HUES48 (cell line): ENCODE measurements at regions not wholly inside any gene's neighbourhood (a gene's known extent, or its start where the extent isn't known, plus 50 kb on each side); places are given as distances from the start of the nearest gene placed in this dataset.

ENCODE experiments used
- H3K27ac ChIP-seq: one replicate; pipeline ENCODE4 v1.7.0; 2013; ENCODE audit warnings: low read depth, low read length, inconsistent platforms
- H3K27me3 ChIP-seq: 2 replicates; pipeline ENCODE4 v1.6.1; 2013; ENCODE audit warnings: mild to moderate bottlenecking, low read length; ENCODE audit not compliant: control insufficient read depth, insufficient read depth
- H3K36me3 ChIP-seq: 2 replicates; pipeline ENCODE4 v1.6.1; 2013; ENCODE audit warnings: low read length; ENCODE audit not compliant: control insufficient read depth, insufficient read depth
- H3K4me1 ChIP-seq: 2 replicates; pipeline ENCODE4 v1.6.1; 2013; ENCODE audit warnings: mild to moderate bottlenecking, low read length; ENCODE audit not compliant: control insufficient read depth, insufficient read depth
- H3K4me3 ChIP-seq: 2 replicates; pipeline ENCODE4 v1.5.1; 2013; ENCODE audit warnings: mild to moderate bottlenecking, low read depth, low read length
- H3K9ac ChIP-seq: 2 replicates; pipeline ENCODE4 v1.6.1; 2013; ENCODE audit warnings: mild to moderate bottlenecking, low read depth, low read length, moderate library complexity
- H3K9me3 ChIP-seq: 2 replicates; pipeline ENCODE4 v1.6.1; 2013; ENCODE audit warnings: low read length; ENCODE audit not compliant: control insufficient read depth, insufficient read depth

DNA sequence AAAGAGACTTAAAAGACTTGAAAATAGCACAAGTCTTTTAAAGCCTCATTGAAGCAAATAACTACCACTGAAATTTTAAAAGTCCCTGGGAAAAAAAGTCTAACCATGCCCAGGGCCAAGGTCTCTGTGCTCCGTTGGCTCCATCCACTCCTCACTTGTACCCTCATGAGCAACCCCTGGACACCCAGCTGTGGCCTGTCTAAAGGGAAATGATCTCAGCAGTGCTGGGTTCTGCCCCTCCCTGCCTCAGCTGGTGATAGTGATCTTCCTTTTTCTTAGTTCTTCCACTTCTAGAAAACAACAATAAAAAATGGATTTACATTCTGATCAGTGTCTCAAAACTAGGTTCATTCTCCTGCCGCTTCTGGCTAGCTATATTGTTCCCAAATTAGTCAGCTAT lies 423.5 kb upstream of the ADAMTS5 start:
- no peak overlapping the region for H3K9ac ChIP-seq
- no peaks in the 10 kb centered on the region for H3K27me3 ChIP-seq
- no peaks in the 10 kb centered on the region for H3K4me1 ChIP-seq
- H3K4me3 ChIP-seq = no peak overlapping the region
- H3K9me3 ChIP-seq = no peaks in the 10 kb centered on the region
- no peaks in the 10 kb centered on the region for H3K36me3 ChIP-seq
- H3K27ac ChIP-seq = no peak overlapping the region

DNA sequence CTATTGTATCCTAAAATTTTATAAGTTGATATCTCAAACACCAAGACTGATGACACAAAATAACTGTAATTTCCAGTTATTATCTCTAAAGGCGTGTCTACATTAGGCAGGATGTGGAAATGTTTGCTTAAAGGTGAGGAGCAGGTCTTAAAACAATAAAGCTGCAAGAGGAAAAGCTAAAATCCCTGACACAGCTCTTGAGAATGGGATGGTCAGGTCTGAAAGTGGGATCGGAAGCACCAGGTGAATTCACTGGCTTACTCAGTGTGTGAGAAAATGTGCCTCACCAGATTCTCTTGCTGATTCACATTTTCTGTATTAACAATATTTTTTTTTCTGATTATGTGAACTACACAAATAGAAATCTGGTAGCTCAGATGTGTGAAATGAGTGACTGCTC lies 421.9 kb upstream of the ADAMTS5 start:
- no peaks in the 10 kb centered on the region for H3K4me1 ChIP-seq
- no peak overlapping the region for H3K4me3 ChIP-seq
- no peaks in the 10 kb centered on the region for H3K27me3 ChIP-seq

DNA sequence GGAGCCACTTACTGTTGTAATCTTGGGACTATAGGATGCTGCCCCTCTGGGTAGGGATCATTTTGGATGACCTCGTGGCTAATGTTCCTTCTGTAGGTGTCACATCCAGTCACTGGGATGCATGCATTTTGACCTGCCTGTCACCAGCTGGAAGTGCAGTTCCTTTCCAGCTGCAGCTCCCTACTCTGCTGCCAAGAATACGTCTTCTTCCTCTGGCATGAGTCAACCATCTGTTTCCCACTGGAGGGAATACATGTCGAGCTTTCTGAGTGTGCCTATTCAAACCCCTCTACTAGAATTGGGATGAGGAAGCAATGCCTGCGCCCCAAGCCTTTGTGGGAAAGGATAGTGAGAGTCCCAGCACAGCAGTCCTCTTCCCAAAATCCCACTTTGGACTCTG lies 415.5 kb upstream of the ADAMTS5 start:
- no peak overlapping the region for H3K4me3 ChIP-seq
- H3K36me3 ChIP-seq = no peaks in the 10 kb centered on the region
- H3K4me1 ChIP-seq = no peaks in the 10 kb centered on the region
- no peak overlapping the region for H3K27ac ChIP-seq
- H3K9ac ChIP-seq = no peak overlapping the region
- H3K27me3 ChIP-seq = no peaks in the 10 kb centered on the region
- H3K9me3 ChIP-seq = no peaks in the 10 kb centered on the region

More for the DNA sequence above, 421.9 kb upstream of the ADAMTS5 start:
- H3K9me3 ChIP-seq = no peaks in the 10 kb centered on the region
- no peak overlapping the region for H3K9ac ChIP-seq
- H3K27ac ChIP-seq = no peak overlapping the region
- H3K36me3 ChIP-seq = no peaks in the 10 kb centered on the region

DNA sequence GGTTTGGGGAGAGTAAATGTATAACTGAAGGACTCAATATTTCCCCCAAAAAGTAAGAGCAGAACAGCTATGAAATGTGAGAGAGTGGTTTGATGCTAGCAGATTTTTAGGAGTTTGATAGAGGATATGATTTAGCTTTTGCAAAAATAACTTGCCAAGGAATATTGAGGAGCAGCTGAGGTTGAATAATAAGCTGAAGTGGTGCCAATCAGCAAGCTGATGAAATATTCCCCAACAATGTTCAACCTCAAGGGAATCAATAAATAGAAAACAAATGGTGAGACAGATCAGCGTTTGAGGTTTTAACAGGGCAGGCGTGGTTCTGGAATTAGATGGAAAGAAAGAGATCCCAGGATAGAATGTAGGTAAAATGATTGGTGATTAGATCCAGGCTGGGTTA lies 413.4 kb upstream of the ADAMTS5 start:
- no peaks in the 10 kb centered on the region for H3K36me3 ChIP-seq

DNA sequence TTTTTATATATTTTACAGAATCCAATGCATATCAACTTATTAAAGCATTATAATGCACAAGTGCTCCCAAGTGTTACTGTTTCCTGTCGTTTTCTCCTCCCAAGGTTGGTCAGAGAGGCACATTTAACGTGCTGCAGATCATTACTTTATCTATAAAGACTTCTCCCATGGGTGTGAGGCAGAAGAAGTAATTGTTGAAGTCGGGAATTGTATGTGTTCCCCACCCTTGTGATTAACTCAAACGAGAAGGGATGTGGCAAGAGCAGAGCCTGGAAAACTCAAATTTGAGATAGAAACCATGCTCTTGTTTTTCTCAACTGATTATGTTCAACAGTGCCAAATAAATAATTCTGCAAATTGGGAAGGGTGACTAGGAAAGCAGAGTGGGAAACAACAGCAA lies 412.5 kb upstream of the ADAMTS5 start:
- H3K9me3 ChIP-seq = no peaks in the 10 kb centered on the region
- H3K36me3 ChIP-seq = no peaks in the 10 kb centered on the region
- no peak overlapping the region for H3K4me3 ChIP-seq
- H3K27ac ChIP-seq = no peak overlapping the region
- H3K4me1 ChIP-seq = no peaks in the 10 kb centered on the region
- H3K27me3 ChIP-seq = no peaks in the 10 kb centered on the region
- no peak overlapping the region for H3K9ac ChIP-seq

More for the DNA sequence above, 413.4 kb upstream of the ADAMTS5 start:
- H3K27ac ChIP-seq = no peak overlapping the region
- H3K9ac ChIP-seq = no peak overlapping the region
- no peaks in the 10 kb centered on the region for H3K9me3 ChIP-seq
- H3K27me3 ChIP-seq = no peaks in the 10 kb centered on the region
- no peak overlapping the region for H3K4me3 ChIP-seq
- H3K4me1 ChIP-seq = no peaks in the 10 kb centered on the region

DNA sequence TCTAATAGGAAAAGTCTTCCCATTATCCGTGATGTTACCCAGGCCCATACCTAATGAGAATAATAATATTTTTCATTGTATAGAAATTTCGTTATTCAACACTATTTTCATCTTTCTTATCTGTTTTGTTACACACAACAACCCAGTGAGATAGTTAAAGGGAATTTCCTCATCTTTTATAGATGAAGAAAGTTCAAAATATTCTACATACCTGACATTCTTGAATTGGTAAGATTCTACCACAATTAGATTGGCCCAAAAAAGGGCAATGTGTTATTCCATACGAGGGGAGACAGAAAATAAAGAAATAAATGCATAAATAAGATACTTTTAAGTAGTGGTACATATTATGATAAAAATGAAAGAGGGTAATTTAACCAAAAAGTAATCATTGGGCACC lies 405.5 kb upstream of the ADAMTS5 start:
- Histone ChIP-seq H3K27me3 (no peaks in the 10 kb centered on the region), H3K4me1 (peaks cover 32% of the 10 kb centered on the region), H3K9me3 (no peaks in the 10 kb centered on the region), H3K27ac (no peak overlapping the region), H3K36me3 (no peaks in the 10 kb centered on the region), H3K9ac (no peak overlapping the region), H3K4me3 (no peak overlapping the region)

DNA sequence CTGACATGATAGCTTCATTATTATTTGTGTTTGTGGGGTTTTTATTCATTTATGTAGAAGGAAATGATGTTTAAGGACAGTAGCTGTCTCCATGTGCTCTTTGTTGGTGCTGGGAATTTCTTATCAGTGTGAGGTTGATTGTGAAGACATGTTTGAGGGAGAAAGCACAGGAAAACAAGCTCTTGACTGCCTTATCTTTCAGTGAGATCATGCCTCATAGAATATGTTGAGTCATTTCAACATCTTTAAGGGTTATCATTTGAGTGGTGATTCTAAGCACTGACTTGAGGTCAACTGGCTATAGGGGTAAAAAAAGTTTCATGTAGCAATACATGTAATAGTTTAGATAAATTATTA lies 405.1 kb upstream of the ADAMTS5 start:
- Histone ChIP-seq H3K36me3 (no peaks in the 10 kb centered on the region), H3K27me3 (no peaks in the 10 kb centered on the region), H3K4me1 (peaks cover 32% of the 10 kb centered on the region), H3K27ac (no peak overlapping the region), H3K9ac (no peak overlapping the region), H3K4me3 (no peak overlapping the region), H3K9me3 (no peaks in the 10 kb centered on the region)

DNA sequence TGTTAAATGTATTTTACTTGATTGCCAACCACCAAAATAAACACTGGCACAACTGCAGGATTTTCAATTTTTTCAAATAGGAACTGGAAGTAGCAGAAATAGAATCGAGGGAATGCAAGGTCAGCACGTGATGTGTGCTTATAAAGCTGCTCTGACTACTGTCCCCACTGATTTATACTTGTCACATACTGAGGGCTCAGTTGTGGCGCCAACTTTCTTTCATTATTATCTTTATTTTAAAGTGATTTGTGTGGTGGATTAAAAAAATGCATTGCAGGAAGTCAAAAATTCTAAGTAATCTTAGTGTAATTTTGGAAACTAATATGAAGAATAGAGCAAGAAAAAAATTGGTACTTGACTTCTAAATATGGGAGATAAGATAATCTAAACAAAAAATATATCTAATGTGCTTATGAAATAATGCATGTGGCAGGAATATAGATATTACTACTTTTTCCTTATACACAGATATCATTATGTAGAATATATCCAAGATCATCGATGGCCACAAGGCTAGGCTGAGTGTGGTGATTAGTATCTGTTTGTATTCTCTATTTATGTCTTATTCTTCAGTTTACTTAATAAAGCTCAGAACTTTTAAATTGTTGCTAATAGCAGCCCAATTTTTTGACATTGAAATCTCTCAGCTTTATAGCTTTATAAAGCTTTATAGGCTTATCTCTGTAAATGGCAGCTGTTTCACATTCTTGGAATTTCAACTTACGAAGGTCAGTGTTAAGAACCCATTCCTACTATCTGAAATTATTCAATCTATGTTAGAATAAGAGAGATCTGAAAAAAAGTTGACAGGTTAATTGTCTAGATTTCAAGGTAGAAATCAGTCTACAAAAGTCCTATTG lies 404.5 kb upstream of the ADAMTS5 start:
- H3K9me3 ChIP-seq = no peaks in the 10 kb centered on the region
- no peak overlapping the region for H3K4me3 ChIP-seq
- no peak overlapping the region for H3K9ac ChIP-seq
- H3K27me3 ChIP-seq = no peaks in the 10 kb centered on the region
- H3K27ac ChIP-seq = no peak overlapping the region
- no peaks in the 10 kb centered on the region for H3K36me3 ChIP-seq
- peaks cover 32% of the 10 kb centered on the region for H3K4me1 ChIP-seq

DNA sequence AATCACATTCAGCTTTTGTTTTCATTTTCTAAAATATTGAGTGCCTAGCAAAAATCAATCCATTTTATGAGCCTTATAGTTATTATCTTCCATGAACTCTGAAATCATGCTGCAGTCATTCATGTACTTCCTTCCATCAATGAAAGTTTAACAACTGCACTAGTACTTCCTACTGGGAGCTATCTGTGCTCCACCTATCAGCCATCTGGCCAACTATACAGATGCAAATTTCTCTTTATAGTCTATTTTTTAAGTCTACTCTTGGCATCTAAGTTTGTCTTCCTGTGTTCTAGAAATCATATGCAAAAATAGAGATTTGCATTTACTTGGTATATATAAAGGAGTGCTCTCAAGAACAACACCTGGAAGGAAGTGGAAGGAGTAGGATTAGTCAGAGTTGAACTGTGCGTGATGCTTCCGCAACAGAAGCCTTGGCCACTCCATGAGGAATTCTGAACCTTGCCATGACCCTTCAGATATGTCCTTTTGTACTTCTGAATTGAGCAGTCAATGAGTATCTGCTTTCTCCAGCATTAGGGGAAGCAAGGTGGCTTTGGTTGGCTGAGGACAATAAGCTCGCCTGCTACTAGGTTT lies 403.2 kb upstream of the ADAMTS5 start:
- Histone ChIP-seq H3K4me3 (0 out of 2 replicates have a peak overlapping the region, but pooled peaks have one; percentile 30), H3K9ac (no peak overlapping the region), H3K36me3 (no peaks in the 10 kb centered on the region), H3K4me1 (peaks cover 32% of the 10 kb centered on the region), H3K27me3 (no peaks in the 10 kb centered on the region), H3K9me3 (no peaks in the 10 kb centered on the region), H3K27ac (peak overlapping the region; percentile 32)

DNA sequence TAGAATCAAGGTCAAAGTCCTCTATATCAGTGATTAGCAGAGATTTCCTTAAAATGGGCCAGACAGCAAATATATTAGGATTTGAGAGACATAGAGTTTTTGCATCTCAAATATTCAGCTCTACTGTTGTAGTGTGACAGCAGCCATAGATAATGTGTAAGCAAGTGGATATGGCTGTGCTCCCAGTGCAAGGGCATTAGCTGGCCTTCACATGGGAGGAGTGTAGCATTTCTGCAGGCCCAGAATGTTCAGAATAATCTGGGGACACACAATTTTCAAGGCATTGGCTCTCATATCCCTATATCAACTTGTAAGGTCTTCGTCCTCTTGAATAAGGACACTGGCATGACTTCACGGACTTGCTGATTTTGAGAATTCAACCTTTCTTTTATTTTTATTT lies 402.3 kb upstream of the ADAMTS5 start:
- Histone ChIP-seq H3K4me1 (peaks cover 32% of the 10 kb centered on the region), H3K36me3 (no peaks in the 10 kb centered on the region), H3K27me3 (no peaks in the 10 kb centered on the region), H3K9ac (no peak overlapping the region), H3K27ac (no peak overlapping the region), H3K4me3 (no peak overlapping the region), H3K9me3 (no peaks in the 10 kb centered on the region)

DNA sequence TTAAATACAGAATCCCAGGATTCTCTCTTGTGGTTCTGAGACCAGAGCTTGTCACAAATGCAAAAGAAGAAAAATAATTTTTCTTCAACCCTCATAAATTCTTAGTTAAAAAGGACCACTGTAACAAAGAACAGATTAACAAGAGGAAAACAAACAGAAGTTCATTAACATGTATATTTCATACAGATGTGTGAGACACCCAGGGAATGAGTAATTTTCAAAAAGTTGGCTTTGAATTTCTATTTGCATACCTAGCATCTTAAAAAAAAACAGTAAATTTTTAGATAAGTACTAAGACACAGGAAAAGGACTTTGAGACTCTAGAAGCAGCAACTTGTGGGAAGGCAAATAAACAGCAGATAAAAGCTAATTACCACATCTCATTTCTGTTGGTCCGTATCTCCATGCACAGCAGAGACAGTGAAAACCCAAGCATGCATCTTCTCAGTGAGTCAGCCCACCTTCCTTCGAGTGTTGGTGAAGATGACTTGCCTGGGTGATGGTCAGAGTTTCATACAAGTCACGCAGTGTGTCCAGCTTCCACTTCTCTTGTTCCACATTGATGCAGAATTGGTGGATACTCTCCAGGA lies 399.9 kb upstream of the ADAMTS5 start:
- H3K9me3 ChIP-seq = no peaks in the 10 kb centered on the region
- no peaks in the 10 kb centered on the region for H3K36me3 ChIP-seq
- H3K27me3 ChIP-seq = no peaks in the 10 kb centered on the region
- H3K4me3 ChIP-seq = no peak overlapping the region
- H3K4me1 ChIP-seq = peaks cover 21% of the 10 kb centered on the region
- no peak overlapping the region for H3K27ac ChIP-seq
- no peak overlapping the region for H3K9ac ChIP-seq
